Left lobe of liver (tissue), 2 donors: ENCODE measurements at regions not wholly inside any gene's neighbourhood (a gene's known extent, or its start where the extent isn't known, plus 50 kb on each side); places are given as distances from the start of the nearest gene placed in this dataset.
A peak's percentile ranks its signal among the peaks of the same experiment; 100 is the strongest.
"Not testable (repeated sequence)": the region's sequence is repeated elsewhere in the genome, so short reads cannot be mapped to it uniquely, and the experiment has no call there.

Experiments used
- ATAC-seq: fragments of 200-7000 bp; cut with Tn5 transposase; one replicate; pipeline ENCODE4 v1.9.1; 2020; ENCODE audit warnings: mild to moderate bottlenecking, moderate library complexity
- DNase-seq: peaks from one replicate; pipeline ENCODE4 v3.0.0-alpha.2; 2020; ENCODE audit warnings: low spot score
- donor health status: DM: no; HTN: no; CAD: no; lungs with moderate emphysema.
- donor health status: DM: no; HTN: yes; CAD: no.

DNA sequence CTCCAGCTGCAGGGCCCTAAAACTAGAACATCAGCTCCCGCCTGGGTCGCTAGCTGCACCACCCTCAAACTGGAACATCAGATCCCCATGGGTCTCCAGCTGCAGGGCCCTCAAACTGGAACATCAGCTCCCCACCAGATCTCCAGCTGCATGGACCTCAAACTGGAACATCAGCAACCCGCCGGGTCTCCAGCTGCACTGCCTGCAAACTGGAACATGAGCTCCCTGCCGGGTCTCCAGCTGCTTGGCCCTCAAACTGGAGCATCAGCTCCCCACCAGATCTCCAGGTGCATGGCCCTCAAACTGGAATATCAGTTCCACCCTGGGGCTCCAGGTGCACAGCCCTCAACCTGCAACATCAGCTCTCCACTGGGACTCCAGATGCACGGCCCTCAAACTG is 82.7 kb downstream of the TFRC start:
- peak; percentile 23 for DNase-seq
- not testable (repeated sequence) for ATAC-seq

DNA sequence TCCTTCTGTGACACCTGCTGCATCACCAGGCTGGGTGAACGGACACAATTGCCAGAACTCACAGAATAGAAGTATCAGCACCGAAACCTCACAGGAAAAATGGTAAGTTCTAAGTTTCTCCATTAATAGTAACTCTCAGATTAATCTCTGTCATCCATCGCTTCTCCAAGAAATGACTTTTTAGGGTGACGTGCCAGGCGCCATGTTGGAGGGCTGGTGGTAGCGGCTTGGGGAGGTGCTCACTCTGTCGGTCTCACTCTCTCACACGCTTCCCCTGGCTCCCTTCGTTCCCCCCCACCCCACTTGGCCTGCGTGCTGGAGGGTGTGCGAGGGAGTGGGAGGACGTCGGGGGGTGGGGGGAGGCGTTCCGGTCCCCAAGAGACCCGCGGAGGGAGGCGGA is 85.6 kb downstream of the TFRC start:
- not testable (repeated sequence) for ATAC-seq
- DNase-seq = peak; percentile 11

DNA sequence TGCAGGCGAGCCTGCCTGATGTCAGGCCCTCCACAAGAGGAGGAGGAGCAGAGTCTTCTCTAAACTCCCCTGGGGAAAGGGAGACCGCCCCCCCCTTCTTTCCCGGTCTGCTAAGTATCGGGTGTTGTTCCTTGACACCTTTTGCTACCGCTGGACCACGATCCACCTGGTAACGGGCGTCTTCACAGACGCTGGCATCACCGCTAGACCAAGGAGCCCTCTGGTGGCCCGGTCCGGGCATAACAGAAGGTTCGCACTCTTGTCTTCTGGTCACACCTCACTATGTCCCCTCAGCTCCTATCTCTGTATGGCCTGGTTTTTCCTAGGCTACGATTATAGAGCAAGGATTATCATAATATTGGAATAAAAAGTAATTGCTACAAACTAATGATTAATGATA is 86.0 kb upstream of the TNK2 start:
- DNase-seq = peak; percentile 69
- not testable (repeated sequence) for ATAC-seq

DNA sequence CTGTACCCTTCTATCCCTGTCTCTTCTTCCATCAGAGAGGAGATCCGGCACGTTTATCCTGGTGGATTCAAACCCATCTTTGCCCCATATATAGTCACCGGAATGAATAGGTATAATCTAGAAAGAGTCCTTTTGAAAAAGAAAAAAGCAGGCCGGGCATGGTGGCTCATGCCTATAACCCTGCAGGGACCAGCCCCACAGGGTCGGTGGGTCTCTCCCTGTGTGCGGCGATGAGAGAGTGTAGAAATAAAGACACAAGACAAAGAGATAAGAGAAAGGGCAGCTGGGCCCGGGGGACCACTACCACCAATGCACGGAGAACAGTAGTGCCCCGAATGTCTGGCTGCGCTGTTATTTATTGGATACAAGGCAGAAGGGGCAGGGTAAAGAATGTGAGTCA is 85.3 kb upstream of the TNK2 start:
- DNase-seq = peak; percentile 35
- not testable (repeated sequence) for ATAC-seq

DNA sequence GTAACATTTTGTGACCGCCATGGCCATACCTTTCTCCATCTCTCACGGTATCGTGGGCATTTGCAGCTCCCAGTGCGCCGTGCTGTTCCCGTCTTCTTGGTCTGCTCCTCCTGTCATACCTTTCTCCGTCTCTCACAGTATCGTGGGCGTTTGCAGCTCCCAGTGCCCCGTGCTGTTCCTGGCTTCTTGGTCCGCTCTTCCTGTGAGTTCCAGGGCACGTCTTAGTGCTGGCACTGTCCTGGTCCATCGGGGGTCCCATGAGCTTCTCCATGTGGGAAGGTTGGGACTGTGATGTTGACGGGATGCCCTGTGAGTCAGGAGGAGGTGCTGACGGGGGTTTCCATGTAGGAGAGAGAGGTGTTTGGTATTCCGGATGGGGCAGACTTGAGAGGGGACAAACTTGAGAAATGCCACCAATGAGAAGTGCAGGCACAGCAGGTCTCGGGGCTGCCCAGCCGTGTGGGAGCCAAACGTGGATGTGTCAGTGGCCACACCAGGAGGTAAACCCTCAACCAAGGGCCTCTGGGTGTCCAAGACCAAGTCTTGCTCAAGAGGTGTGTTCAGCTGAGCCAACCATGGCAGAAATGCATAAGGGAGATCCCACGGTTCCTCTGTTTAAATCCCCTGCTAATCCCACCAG is 84.7 kb upstream of the TNK2 start:
- not testable (repeated sequence) for ATAC-seq
- peak; percentile 46 for DNase-seq

DNA sequence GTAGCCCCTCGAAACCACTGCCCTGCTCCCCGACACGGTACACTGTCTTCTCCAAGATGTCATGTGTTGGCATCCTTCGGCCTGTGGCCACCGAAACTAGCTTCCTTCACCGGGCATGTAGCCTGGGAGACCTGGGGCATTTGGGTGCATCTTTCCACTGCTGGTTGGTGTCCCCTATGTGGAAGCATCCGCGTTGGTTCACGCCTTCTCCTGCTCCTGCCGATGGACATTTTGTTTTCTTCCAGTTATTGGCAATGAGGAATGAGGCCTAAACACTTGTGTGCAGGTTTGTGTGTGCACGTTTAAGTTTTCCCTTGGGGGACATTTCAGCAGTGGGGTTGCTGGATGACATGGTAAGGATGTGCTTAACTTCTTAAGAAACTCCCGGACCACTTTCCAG is 83.6 kb upstream of the TNK2 start:
- not testable (repeated sequence) for ATAC-seq
- peak; percentile 44 for DNase-seq

DNA sequence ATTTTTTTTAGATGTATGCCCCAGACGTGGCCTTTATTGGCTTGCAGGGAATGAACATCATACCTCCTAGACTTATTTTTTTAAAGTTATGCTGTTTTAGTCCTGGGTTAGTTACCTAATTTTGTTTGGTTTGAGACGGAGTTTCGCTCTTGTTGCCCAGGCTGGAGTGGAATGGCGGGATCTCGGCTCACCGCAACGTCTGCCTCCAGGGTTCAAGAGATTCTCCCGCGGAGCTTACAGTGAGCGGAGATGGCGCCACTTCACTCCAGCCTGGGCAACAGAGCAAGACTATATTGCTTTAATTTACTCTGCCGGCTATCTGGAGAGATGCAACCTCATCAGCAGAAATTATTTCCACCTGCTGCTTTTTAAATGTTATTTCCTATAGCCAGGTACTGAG is 82.9 kb upstream of the TNK2 start:
- not testable (repeated sequence) for ATAC-seq
- peak; percentile 41 for DNase-seq

DNA sequence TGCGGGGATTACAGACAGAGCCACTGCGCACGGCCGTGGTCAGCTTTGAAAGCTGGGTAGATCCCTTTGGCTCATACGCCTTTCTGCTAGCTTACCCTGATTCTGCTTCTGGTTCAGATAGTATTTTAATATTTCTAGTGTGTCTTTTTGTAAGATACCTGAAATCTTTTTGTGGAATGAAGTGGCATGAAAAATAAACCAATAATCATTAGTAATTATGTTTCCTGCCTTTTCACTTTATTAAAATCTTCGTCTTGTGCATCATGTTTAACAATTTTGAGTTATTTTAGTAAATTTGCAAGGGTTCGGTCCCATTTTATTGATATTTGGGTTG is 82.5 kb upstream of the TNK2 start:
- ATAC-seq = peak; percentile 6
- DNase-seq = not testable (repeated sequence)

DNA sequence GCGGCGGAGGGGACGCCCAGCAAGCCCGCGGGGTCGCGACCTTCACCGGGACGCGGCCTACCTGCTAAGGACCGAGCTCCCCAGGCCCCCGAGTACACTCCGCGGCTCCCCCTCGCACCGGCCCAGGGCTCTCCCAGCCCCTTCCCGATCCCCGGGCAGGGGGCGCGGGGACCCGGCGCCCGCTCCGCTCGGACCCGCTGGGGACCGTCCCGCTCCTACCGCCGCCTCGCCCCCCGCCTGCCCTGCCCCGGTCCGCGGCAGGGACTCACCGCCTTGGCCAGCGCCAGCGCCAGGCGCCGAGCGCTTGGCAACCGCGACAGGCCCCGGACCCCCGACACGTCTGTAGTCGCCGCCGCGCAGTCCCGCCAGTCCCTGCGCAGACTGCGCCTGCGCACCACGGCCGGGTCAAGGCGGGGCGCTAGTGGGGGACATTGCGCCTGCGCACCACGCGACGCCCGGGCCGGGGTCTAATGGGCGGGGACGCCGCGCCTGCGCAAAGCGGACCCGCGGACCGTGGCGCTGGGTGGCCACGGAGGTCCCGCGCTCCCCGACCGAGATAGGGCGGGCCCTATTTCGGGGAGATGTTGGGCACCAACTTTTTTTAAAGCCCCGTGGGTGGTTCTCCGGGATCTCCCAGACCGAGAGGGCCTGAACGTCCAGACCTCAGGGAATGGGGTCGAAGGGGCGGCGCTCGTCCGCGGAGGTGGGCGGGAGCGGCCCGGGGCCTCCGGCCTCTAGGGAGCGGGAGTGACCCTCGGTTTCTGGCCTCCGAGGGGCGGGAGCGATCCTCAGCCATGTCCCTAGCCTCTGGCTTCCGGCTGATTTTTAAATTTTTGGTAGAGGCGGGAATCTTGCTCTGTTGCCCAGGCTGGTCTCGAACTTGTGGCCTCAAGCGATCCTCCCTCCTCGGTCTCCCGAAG is 81.8 kb upstream of the TNK2 start:
- ATAC-seq = peak; percentile 90
- peak; percentile 97 for DNase-seq

DNA sequence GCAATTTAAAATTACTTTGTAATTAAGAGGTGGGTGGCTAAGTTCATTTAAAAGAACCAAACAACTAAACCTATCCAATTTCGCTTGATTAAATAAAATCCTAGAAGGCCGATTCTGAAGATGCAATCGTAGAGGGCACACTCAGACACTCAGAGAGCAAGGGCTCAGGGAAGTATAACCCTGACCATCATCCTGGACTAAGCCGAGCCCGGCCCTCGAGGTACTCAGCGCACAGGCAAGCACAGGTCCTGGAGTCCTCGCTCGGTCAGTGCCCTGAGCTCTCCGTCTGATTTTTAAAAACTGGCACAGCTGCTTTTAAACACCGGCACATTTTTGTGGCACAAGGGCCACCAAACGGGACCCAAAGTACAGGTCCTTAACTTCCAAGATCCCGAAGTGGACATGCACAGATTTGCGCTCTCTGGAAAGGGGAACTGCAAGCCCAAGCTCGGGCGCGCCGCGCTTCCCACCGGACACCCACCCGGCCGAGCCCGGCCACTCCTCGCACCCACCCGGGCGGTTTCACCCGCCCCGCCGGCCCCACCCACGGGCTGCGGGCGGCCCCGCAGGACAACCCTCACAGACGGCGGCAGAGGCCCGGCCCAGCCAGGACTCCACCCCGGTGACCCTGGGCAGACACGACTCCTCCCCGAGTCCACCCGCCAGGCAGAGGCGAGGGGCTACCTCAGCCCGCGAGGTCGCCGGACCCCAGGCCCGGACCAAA is 81.0 kb upstream of the TNK2 start:
- peak; percentile 77 for DNase-seq
- peak; percentile 84 for ATAC-seq

DNA sequence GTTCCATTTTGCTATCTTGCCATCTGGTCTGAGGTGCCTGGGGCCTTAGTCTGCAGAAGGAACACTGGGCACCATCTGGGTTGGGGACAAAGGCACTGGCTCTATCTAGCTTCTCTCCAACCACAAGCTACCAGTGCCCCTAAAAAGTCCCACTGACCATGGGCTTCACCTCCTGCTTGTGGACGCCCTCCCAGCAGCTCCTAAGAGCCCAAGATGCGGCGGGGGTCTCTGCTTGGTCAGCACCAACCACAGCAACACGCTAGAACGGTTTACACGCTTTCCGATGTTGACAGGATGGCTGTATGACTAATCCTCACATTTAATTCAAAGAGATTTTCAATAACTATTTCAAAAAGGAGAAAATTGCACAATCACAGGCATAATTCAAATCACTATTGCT is 80.4 kb upstream of the TNK2 start:
- ATAC-seq = not testable (repeated sequence)

DNA sequence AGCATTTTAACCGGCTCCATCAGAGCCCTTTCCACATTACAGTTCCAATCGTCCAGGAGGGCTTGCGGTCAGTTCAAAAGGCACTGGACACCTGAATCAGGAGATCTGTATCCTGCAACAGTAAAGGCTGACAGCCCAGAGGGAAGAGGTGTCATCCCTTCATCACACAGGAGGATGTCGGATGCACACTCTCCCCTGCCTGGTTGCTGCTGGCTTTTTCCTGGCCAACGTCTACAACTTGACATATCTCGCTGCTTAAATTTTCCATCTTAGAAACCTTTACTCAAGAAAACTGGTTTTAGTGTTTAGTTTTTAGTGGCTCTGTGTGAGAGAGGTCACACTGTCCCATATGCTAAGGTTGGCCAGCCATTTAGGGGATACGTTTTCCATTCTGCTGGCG is 78.7 kb upstream of the TNK2 start:
- ATAC-seq = not testable (repeated sequence)
- peak; percentile 11 for DNase-seq

More for the DNA sequence above, 80.4 kb upstream of the TNK2 start:
- DNase-seq = peak; percentile 26

DNA sequence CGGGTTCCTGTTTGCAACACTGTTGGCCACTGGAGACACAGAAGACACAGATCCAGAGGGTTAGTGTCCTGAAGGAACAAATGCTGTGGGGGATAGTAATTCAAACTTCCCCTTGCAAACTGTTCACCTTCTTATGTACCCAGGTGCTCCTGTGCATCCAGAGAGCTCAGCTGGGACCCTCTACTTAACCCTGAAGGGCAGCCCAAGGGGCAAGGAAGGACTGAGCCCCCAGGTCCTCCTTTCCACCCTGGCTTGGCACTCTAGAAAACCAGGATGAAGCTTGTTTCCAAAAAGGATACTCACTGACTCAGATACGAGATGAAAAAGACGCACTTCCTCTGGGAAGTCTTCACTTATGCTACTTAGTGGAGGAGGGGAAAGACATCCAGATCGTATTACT is 78.2 kb upstream of the TNK2 start:
- DNase-seq = peak; percentile 15
- ATAC-seq = not testable (repeated sequence)

DNA sequence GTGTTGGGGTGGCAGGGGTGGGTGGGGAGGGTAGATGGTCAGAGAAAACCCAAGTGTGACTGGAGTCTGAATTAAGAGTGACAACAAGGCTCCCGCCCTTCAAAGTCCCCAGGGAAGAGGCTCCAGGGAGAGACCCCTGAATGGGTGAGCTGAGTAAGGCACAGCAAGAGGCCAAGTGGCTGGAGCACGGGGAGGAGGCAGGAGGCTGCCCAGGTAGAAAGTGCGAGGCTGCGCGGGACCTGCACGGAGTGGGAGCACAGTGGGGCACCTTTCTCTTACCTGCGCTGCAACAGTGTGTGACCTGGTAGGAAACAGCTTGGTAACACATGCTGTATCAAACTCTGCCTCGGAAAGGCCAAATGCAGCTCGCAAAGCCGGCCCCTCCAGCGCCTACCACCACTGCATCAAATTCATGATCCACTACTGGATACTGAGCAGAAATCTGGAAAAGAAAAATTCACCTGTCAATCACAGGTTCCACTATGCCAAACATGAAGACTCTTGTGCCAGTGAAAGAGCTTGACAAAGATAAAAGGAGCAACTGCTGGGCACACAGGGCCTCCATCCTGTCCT is 77.1 kb upstream of the TNK2 start:
- peak; percentile 21 for DNase-seq
- ATAC-seq = not testable (repeated sequence)

DNA sequence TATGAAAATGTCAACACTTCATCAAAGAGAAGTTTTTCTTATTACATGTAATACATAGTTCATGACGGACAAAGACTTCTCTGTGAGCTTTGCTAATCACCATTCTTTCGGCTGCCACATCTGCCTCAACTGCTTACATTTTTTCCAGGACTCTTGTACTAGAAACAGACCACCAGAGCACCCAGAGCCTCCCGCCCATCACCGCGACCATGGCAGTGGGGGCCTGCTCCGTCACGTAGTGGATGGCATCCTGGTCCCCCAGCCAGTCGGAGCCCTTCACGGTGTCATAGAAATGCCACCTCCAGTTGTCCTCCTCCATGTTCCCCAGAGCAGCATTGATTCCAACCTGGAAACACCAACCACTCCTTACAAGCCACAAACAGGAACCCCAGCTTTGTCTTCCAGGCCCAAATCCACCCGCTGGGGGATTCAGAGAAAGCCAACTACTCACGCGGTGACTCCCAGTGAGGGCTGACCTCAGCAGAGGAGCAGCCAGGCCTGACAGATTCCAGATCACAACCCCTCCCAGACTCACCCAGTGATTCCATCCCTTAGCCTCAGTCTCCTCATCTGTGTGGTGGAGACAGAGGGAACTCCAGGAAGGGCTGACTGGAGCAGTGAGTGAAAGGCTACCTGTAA is 76.2 kb upstream of the TNK2 start:
- not testable (repeated sequence) for ATAC-seq
- peak; percentile 38 for DNase-seq

DNA sequence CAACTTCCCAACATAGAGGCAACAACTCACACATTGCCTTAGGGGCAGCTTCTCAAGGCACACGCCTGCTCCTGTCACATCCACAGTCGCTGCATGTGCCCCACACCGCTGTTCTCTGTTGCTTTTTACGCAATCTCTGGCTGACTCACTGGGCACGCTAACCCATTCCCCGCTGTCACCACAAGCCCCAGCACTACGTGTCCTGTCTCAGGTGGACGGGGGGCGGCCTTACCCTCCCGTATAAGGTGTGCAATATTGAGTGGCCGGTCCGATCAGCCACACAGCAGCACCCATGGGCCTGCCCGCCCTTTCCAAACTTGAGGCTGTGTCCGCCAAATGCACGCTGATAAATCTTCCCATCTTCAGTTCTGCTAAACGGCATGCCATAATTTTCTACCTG is 75.5 kb upstream of the TNK2 start:
- ATAC-seq (peak; percentile 55), DNase-seq (peak; percentile 44)

DNA sequence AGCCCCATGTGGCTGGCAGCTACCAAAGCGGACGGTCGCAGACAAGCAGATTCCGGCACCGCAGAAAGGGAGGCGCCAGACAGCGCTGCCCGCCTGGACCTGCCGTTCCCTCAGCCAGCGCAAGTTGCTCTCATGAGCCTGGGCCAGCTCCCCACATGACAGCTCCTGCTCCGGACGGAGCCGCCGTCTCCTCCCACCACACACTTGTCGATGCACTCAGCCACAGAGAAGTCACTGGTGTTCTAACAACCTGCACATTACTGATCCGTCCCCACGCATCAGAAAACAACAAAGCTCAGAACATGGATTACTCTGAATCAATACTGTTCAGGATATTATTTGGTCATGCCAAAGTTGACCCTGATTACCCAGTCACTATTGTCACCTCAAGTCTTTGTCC is 74.4 kb upstream of the TNK2 start:
- DNase-seq = peak; percentile 43
- not testable (repeated sequence) for ATAC-seq

DNA sequence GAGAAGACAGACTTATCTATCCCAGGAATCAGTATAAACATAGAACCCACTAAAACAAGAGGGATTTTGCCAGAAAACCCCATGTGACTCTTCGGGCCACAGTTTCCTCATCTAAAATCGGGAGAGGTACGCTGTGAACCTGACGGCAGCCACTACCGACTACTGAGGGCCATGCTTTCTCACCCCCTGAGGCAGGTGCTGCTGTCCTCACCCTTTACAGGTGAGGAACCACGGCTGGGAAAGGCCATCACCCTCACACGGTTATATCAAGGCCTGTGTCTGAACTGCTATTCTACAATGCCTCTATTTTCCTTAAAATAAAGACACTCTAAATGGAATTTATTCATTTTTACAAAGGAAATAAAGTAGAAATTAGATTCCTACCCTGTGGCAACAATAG is 73.4 kb upstream of the TNK2 start:
- ATAC-seq = not testable (repeated sequence)
- peak; percentile 38 for DNase-seq

DNA sequence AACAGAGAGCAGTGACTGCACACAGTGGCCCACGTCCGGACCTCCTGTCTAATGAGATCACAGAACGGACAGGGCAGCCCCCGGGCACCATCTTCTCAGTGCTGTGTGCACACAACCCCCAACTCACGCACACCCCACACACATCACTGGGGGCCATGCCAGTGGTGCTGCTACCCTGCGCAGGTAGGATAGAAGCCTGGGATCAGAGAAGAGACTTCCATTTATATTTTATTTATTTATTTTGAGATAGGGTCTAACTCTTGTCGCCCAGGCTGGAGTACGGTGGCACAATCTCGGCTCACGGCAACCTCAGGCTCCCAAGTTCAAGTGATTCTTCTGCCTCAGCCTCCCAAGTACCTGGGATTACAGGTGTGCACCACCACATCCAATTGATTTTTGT is 71.5 kb upstream of the TNK2 start:
- ATAC-seq = not testable (repeated sequence)
- peak; percentile 26 for DNase-seq

DNA sequence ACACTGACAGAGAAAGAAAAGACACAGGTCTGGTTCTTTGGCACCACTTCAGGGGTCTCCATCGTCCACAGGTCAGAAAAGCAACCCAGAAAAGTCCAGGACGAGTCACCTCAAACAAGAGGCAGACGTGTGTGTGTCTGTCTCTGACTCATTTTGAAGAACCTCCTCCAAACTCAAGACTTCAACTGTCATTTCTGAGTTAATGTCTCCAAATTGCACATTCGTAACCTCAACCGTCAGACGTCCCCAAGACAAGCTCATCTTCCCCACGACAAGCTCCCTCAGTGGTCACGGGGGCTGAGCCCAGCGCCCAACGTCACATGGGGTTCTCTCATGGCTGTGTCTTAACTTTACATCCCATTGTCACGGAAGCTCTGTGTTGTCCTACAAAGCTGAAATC is 70.2 kb upstream of the TNK2 start:
- DNase-seq, ATAC-seq: not testable (repeated sequence)

DNA sequence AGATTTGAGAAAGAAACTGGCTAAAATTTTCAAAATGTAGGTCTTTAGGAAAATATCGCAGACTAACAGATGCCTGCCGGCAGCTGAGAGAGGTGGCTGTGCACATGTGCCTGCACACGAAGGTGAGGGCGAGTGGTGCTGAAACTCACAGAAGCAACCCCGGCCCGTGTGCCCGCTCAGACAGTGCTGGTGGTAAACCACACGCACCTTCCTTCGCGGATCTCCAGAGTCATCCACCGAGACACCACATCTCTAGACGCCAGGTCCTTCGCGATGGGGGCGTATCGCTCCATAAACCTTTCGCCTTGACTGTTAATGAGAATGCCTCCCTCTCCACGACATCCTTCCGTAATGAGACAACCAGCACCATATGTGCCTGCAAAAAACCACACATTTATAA is 68.5 kb upstream of the TNK2 start:
- ATAC-seq, DNase-seq: not testable (repeated sequence)
